Stimulated activated memory B cell treated with anti-CD40 and anti-IgM and Interleukin-4, amounts not matched to agents 10 μg/mL and 1 μg/mL and 100 μg/mL, for 72 hours (primary cell): ENCODE measurements at regions not wholly inside any gene's neighbourhood (a gene's known extent, or its start where the extent isn't known, plus 50 kb on each side); places are given as distances from the start of the nearest gene placed in this dataset.
A peak's percentile ranks its signal among the peaks of the same experiment; 100 is the strongest.

ENCODE experiments used
- ATAC-seq: fragments of 150-1000 bp; cut with Tn5 transposase; 2 replicates; pipeline ENCODE4 v1.10.0; 2021
- H3K27ac Mint-ChIP-seq: one replicate; pipeline ENCODE4 v1.8.0; 2022; ENCODE audit warnings: mild to moderate bottlenecking, mixed read lengths
- H3K27me3 Mint-ChIP-seq: one replicate; pipeline ENCODE4 v1.8.0; 2022; ENCODE audit warnings: mixed read lengths
- H3K36me3 Mint-ChIP-seq: one replicate; pipeline ENCODE4 v1.8.0; 2022; ENCODE audit warnings: mixed read lengths
- H3K4me1 Mint-ChIP-seq: one replicate; pipeline ENCODE4 v1.8.0; 2022; ENCODE audit warnings: mixed read lengths
- H3K4me3 Mint-ChIP-seq: one replicate; pipeline ENCODE4 v1.8.0; 2022; ENCODE audit warnings: mild to moderate bottlenecking, moderate library complexity, mixed read lengths
- H3K9me3 Mint-ChIP-seq: one replicate; pipeline ENCODE4 v1.8.0; 2022; ENCODE audit warnings: mixed read lengths

DNA sequence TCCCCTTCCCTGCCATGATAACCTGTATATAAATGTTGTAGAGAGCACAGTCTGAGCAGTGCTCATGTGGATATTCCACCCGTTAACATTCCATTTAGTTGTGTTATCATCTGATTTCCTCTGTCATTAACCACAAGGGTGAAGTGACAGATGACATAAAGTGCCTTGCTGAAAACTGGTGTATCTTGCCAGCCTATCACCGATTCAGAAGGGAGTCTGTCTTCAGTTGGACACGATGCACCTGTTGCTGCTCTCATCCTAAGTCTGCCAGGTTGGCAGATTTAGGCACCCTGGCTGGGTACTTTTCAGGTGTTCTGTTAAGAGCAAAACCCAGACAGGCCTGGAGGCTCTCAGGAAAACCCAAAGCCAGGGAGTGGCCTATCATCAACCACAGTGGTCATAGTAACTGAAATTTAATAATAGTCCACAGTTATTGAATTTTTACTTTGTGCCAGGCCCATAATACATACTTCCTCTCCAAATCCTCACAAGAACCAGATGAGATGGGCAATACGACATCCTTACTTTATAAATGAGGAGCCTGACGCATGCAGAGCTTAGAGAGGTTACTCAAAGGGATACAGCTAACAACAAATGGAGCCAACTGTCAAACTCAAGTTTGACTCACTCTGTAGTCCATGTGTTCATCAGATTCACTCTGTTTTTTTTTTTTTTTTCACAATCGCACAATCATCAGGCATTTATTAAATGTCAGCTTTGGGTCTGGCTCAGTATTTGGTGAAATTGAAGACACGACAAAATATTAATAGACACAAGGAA is 100.7 kb upstream of the SPRY4 start:
- Mint-ChIP-seq H3K4me1 (peaks cover 12% of the 10 kb centered on the region), H3K4me3 (no peak overlapping the region)

DNA sequence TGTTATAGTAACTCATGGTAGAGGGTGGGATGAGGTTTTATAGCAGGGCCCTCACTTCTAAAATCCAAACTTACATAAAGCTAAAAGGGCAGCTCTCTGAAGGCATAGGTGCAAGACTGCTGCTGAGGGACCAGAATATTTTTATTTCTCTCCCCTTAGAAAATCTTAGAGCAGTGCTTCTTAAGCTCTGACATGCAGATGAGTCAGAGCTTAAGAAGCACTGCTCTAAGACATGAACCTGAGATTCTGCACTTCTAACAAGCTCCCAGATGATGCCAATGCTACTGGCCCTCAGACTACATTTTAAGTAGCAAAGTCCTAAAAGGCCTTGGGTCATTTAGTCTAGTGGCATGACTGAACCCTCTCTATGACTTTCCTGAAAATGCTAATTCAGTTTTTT is 97.6 kb upstream of the SPRY4 start:
- Mint-ChIP-seq H3K4me3 (no peak overlapping the region), H3K27ac (no peak overlapping the region), H3K27me3 (peaks cover 24% of the 10 kb centered on the region), H3K9me3 (no peaks in the 10 kb centered on the region), H3K4me1 (peaks cover 28% of the 10 kb centered on the region), H3K36me3 (no peaks in the 10 kb centered on the region)
- no peak for ATAC-seq

More for the DNA sequence above, 100.7 kb upstream of the SPRY4 start:
- Mint-ChIP-seq H3K36me3 (no peaks in the 10 kb centered on the region), H3K27ac (no peak overlapping the region), H3K27me3 (peaks cover 28% of the 10 kb centered on the region), H3K9me3 (no peaks in the 10 kb centered on the region)
- no peak for ATAC-seq

DNA sequence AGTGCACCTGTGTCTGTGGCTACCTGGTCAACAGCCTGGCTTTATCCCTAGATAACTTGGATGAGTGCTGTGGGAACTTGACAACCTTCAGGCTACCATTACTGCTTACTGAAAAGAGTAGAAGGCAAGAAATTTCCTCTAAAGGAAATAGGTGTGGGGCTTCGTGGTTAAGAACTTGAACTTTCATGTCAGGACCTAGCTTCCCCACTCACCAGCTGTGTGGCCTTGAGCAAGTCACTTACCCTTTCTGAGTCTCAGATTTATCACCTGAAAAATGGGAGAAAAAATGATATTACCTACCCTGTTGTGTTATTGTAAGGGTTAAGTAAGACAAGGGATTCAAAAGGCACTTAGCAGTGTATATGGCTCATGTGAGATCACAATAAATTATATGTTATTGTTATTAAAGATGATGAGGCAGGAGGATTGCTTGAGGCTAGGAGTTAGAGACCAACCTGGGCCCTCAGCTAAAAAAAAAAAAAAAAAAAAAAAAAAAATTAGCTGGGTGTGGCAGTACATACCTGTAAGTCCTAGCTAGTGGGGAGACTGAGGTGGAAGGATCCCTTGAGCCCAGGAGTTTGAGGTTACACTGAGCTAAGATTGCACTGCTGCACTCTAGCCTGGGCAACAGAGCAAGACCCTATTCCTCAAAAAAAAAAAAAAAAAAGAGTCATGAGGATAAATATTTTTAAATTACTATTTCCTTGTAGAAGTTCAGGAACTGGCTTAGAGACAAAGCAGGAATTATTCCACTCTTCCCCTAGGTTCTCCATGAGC is 97.0 kb upstream of the SPRY4 start:
- no peak for ATAC-seq
- H3K4me3 Mint-ChIP-seq: no peak overlapping the region
- peaks cover 28% of the 10 kb centered on the region for H3K4me1 Mint-ChIP-seq
- no peak overlapping the region for H3K27ac Mint-ChIP-seq
- H3K36me3 Mint-ChIP-seq: no peaks in the 10 kb centered on the region
- H3K27me3 Mint-ChIP-seq: peaks cover 18% of the 10 kb centered on the region
- H3K9me3 Mint-ChIP-seq: no peaks in the 10 kb centered on the region

DNA sequence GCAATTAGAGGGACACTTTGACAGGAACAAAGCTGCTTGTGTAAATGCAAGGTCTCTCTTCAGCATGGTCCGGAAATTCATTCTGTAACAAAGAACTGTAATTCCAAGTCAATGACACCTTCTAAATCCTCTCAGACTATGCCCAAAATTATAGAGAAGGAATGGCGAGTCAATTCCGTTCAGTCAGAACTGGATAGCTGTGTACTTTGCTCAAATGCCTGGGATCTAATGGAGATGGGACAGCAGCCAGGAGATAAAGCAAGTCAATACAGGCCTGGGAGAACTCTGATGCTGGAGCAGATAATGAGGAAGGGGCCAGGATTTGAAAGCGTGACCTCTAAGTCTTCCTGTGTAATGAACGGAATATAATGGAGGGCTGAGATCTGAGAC is 96.4 kb upstream of the SPRY4 start:
- no peaks in the 10 kb centered on the region for H3K9me3 Mint-ChIP-seq
- H3K4me1 Mint-ChIP-seq: peaks cover 28% of the 10 kb centered on the region
- H3K27ac Mint-ChIP-seq: no peak overlapping the region
- ATAC-seq: no peak
- H3K36me3 Mint-ChIP-seq: no peaks in the 10 kb centered on the region
- H3K4me3 Mint-ChIP-seq: no peak overlapping the region
- H3K27me3 Mint-ChIP-seq: peaks cover 12% of the 10 kb centered on the region

DNA sequence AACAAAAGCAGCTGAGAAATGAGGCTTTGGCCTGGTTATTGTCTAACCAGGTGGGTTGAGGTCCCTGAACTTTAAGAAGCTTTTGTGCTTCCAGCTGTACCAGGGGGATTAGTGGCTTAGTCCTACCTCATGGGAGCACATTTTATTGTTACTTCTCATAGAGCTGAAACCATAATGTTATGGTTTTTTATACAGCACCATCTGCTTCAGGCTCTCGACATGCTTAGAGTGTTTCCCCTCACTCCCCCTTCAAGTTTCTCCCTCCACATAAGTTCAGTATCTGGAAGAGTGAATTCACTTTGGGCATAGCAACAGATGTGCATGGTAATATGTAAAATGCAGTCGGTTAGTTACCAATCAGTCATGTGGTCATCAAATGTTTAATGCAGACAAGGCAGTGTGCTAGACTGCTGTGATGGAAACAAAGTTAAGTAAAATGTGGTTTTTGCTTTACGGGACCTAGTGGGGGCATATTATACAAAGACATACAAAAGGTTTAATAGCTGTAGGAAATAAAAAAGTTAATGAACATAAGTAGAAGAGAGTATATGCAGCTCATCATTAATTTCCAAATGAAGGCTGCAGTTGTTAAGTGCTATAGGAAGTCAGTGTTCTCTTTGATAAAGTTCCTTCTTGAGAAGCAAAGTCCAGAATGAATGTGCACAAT is 95.9 kb upstream of the SPRY4 start:
- ATAC-seq: no peak
- Mint-ChIP-seq H3K27ac (no peak overlapping the region), H3K4me3 (no peak overlapping the region), H3K9me3 (no peaks in the 10 kb centered on the region), H3K36me3 (no peaks in the 10 kb centered on the region), H3K4me1 (peaks cover 28% of the 10 kb centered on the region), H3K27me3 (peaks cover 6% of the 10 kb centered on the region)

DNA sequence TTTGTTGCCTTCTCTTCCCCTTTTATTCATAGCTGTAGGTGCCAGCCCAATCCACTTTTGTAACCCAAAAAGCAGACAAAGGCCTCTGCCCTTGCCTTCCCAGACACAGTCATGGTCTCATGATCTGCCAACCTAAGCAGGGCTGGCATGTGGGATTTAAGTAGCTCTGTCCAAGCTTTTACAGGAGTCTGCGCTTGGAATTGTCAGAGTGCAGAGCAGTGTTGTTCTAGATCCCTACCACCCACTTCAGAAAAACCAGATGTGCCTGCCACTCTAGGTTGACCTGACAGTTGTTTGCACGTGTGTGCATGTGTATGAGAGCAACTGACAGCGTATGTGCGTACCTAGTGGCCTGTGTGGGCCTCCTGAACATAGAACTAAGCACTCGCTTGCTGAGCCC is 87.8 kb upstream of the SPRY4 start:
- peak; percentile 31 for ATAC-seq
- H3K36me3 Mint-ChIP-seq: no peaks in the 10 kb centered on the region
- no peaks in the 10 kb centered on the region for H3K9me3 Mint-ChIP-seq

DNA sequence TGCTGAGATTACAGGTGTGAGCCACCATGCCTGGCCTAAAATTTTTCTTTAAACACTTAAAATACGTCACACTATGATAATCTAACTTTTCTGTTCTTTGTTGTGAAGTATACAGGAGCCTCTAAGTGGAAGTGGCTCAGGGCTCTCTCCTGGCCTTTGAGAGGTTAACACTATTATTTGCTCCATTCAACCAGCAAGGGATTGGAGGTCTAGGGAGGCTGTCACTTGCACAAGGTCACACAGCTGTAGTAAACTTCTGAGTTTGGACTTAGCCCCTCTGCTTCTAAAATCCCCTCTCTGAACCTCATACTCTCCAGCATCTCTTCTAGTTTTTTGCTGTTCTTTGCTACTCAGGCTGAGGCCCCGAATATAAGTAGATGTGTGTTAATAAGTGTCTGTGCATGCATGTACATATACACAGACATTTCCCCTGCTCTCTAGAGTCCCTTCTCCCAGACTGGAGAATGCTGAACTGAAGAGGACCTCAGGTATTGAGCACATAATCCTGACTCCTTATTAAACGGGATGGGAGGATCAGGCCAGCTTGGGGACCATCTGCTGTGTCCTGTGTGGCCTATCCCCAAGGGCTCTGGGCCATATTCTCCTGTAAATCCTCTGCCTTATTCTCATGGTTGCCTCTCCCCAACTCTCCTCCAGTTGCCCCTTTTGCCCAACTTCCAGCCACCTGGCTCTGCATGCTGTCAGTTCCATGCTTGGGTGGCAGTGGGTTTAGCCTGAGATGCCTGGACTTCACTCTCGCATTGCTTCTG is 87.0 kb upstream of the SPRY4 start:
- Mint-ChIP-seq H3K36me3 (no peaks in the 10 kb centered on the region), H3K4me1 (no peaks in the 10 kb centered on the region), H3K27me3 (peaks cover 18% of the 10 kb centered on the region), H3K4me3 (no peak overlapping the region), H3K27ac (no peak overlapping the region), H3K9me3 (no peaks in the 10 kb centered on the region)
- ATAC-seq: peak; percentile 24

More for the DNA sequence above, 87.8 kb upstream of the SPRY4 start:
- Mint-ChIP-seq H3K4me1 (no peaks in the 10 kb centered on the region), H3K27ac (no peak overlapping the region), H3K27me3 (peaks cover 11% of the 10 kb centered on the region), H3K4me3 (no peak overlapping the region)

DNA sequence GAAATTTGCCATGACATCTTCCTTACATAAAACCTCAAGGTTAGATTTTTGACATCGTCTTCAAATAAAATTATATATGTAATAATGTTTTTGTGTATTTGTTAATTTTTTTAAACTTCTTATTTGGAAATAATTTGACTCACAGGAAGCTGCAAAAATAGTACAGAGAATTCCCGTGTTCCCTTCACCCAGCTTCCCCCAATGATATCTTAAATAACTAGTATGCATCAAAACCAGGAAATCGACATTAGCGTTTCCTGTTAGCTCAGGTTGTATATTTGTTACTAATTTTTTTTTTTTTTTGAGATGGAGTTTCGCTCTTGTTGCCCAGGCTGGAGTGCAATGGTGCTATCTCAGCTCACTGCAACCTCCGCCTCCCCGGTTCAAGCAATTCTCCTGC is 86.3 kb upstream of the SPRY4 start:
- Mint-ChIP-seq H3K4me1 (no peaks in the 10 kb centered on the region), H3K4me3 (no peak overlapping the region), H3K27ac (no peak overlapping the region), H3K36me3 (no peaks in the 10 kb centered on the region), H3K9me3 (no peaks in the 10 kb centered on the region), H3K27me3 (peaks cover 24% of the 10 kb centered on the region)
- ATAC-seq: no peak

DNA sequence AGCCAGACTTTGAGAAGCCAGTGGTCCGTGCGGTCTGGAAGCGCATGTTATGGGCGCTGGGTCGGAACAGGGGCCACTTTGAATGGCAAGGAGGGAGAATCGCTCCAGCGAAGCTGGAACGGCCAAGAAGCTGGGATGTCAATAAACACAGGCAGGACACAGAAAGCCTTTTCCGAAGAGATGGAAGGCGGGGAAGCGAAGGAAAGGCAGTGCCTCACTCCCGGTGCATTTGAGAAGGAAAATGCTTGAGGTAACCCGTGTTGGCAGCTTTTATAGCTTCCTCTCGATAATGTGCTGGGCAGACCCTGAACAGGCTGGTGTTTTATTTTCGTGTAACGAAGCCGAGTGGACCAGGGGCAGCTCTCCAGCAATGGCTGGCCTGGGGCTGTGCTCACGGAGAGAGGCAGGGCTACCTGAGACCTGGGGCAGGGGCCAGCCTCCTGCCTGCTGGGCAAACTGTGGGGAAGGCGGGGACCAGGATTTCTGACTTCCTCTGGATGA is 84.2 kb upstream of the SPRY4 start:
- no peak overlapping the region for H3K4me3 Mint-ChIP-seq
- no peak for ATAC-seq
- peaks cover 41% of the 10 kb centered on the region for H3K27me3 Mint-ChIP-seq
- no peaks in the 10 kb centered on the region for H3K9me3 Mint-ChIP-seq
- H3K4me1 Mint-ChIP-seq: no peaks in the 10 kb centered on the region
- no peak overlapping the region for H3K27ac Mint-ChIP-seq
- no peaks in the 10 kb centered on the region for H3K36me3 Mint-ChIP-seq

DNA sequence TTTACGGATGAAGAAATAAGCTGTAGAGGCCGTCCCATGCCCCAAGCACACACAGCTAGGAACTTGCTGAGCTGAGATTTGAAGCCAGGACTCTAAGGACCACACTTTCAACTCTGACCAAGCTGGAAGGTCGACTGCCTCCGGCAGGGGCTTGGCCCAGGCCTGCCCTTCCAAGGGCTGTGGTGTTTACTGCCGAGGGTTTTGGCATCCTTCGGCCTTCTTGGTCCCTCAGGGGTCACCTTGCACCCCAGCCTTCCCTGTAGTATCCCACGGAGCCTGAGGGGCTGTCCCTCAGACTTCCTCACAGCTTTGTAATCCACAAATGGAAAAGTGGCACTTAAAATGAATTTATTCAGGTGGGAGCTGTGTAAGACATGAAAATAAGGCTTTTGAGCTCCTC is 83.7 kb upstream of the SPRY4 start:
- H3K27ac Mint-ChIP-seq: no peak overlapping the region
- H3K4me1 Mint-ChIP-seq: no peaks in the 10 kb centered on the region
- peaks cover 44% of the 10 kb centered on the region for H3K27me3 Mint-ChIP-seq
- no peak for ATAC-seq
- no peaks in the 10 kb centered on the region for H3K9me3 Mint-ChIP-seq
- H3K36me3 Mint-ChIP-seq: no peaks in the 10 kb centered on the region
- no peak overlapping the region for H3K4me3 Mint-ChIP-seq

DNA sequence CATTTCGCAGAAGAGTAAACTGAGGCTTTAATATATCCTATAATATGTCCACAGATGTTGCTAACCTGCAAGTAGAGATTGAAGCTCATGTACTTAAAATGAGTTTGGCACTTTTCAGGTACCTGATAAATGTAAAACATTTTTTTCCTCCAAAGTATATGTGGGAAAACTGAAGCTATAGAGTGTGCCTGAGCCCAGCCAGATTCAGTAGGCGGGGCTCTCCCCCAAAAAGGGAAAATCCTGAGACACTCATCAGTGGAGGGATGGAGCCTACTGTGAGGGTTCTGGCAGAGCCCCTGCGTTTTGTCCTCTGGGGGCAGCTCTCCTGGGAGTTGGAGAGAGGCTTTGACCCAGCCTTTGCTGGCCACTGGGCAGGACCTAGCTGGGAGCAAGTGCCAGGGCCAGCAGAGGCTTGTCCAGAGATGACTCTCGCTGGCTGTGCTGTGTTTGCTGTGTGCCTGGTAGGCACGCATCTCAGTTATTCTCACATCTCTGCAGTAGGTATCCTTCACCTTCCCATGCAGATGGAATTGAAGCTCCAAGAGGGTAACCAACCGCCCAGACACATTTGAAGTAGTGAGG is 81.1 kb upstream of the SPRY4 start:
- H3K4me3 Mint-ChIP-seq: no peak overlapping the region
- H3K36me3 Mint-ChIP-seq: no peaks in the 10 kb centered on the region
- H3K4me1 Mint-ChIP-seq: no peaks in the 10 kb centered on the region
- no peak overlapping the region for H3K27ac Mint-ChIP-seq
- ATAC-seq: no peak
- H3K27me3 Mint-ChIP-seq: peaks cover 44% of the 10 kb centered on the region
- H3K9me3 Mint-ChIP-seq: no peaks in the 10 kb centered on the region

DNA sequence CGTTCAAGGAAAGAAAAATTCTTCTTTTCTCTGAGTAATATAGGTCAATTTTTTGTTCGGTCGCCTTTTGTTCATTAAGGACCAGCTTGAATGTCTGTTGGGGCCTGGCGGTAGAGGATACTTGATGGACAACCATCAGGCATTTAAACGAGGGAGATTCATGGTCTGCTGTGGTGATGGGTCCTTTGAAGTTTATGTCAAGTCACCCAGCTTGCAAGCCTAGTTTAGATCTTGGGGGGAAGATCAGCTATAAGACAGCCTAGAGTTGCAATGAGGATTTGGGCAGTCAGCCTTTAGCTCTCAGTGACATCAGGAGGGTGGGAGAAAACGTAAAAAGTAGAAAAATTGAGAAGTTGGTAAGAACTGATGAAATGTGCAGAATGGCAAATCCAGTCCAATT is 80.2 kb upstream of the SPRY4 start:
- Mint-ChIP-seq H3K36me3 (no peaks in the 10 kb centered on the region), H3K9me3 (no peaks in the 10 kb centered on the region)

DNA sequence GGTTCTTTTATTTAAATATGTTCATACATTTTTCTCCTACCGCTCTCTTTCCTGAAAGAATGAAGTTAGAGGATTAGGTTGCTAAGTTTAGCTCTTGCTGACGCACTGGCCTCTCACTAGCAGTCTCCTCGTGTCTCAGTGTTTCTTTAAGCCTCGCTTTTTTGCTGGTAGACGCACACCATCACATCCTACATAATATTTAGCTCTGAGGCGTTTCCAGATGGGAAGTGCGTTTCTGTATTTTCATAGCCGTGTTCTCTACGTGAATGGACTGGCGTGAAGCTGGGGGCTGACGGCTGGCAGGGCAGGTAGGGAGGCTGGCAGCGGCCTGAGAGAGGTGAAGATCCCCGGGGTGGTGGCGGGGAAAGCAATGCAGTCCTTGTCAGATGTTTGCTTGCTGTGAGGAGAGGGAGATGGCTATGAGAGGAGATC is 79.2 kb upstream of the SPRY4 start:
- Mint-ChIP-seq H3K27ac (no peak overlapping the region), H3K27me3 (peaks cover 41% of the 10 kb centered on the region), H3K9me3 (no peaks in the 10 kb centered on the region), H3K4me1 (no peaks in the 10 kb centered on the region), H3K36me3 (no peaks in the 10 kb centered on the region), H3K4me3 (no peak overlapping the region)
- ATAC-seq: no peak

More for the DNA sequence above, 80.2 kb upstream of the SPRY4 start:
- Mint-ChIP-seq H3K27me3 (peaks cover 44% of the 10 kb centered on the region), H3K27ac (no peak overlapping the region), H3K4me3 (no peak overlapping the region), H3K4me1 (no peaks in the 10 kb centered on the region)
- no peak for ATAC-seq

DNA sequence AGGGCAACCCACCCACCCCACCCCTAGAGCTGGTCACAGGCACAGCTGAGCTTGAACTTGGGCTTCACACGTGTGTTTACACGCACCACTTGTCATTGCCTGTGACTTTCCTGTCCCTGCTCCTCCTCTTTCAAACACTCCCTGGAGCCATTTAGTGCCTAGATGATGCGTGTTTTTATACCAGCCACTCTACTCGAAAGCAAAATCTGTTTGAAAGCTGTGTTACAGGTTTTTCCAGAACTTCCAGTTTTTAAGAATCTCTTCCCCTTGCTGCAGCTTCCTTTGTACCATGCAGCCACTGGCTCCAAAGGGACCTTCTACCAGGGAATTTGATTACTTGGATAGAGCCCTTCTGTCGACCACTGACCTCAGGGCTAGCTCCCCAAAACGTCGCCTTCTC is 78.8 kb upstream of the SPRY4 start:
- Mint-ChIP-seq H3K4me1 (no peaks in the 10 kb centered on the region), H3K27me3 (peaks cover 37% of the 10 kb centered on the region)

More for the DNA sequence above, 78.8 kb upstream of the SPRY4 start:
- Mint-ChIP-seq H3K27ac (no peak overlapping the region), H3K4me3 (no peak overlapping the region), H3K36me3 (no peaks in the 10 kb centered on the region), H3K9me3 (no peaks in the 10 kb centered on the region)
- ATAC-seq: no peak
